ENCODE measurements at regions not wholly inside any gene's neighbourhood (a gene's known extent, or its start where the extent isn't known, plus 50 kb on each side); places are given as distances from the start of the nearest gene placed in this dataset.

- Histone ChIP-seq H3K4me1 (replicated peaks; ENCODE audit: insufficient read depth) (no peaks in the 10 kb centered on the region), H3K36me3 (ENCODE audit: low read depth) (no peaks in the 10 kb centered on the region), H3K79me2 (ENCODE audit: low read depth) (no peaks in the 10 kb centered on the region), H2AFZ (no peak overlapping the region), H3K27me3 (ENCODE audit: insufficient read depth, low read depth) (no peaks in the 10 kb centered on the region), H3K4me2 (no peak overlapping the region), H3K4me3 (no peak overlapping the region), H3K27ac (no peak overlapping the region), H3F3A (ENCODE audit: insufficient read depth, low read depth) (no peaks in the 10 kb centered on the region), H3K9me2 (ENCODE audit: insufficient read depth) (no peaks in the 10 kb centered on the region), H4K20me1 (ENCODE audit: insufficient read depth) (no peaks in the 10 kb centered on the region), H3K9me3 (ENCODE audit: insufficient read depth, low read depth) (no peaks in the 10 kb centered on the region)
- intact Hi-C loops (cut with micrococcal nuclease; ENCODE audit: unreplicated experiment), result no loop called here
- ChIA-PET POLR2A (ENCODE audit: unreplicated experiment) (no interaction called here), CTCF (no interaction called here)
- no TSS peak for BruUV-seq (replicated peaks)
- no peak for TF ChIP-seq EZH2 (IDR thresholded peaks at IDR 0.05; ENCODE audit: low read depth)
- no peak for TF ChIP-seq CTCF (conservative IDR thresholded peaks at IDR 0.05)
- DNase-seq, result no peak
Measured at GRCh38 chr5:60131504-60131903, 238.0 kb upstream of the PDE4D start.

GRCh38 chr5:60125636-60126035, 232.1 kb upstream of the PDE4D start:
- ChIA-PET CTCF (no interaction called here), POLR2A (ENCODE audit: unreplicated experiment) (interaction anchor here (0.6 kb wide), 1 partner anchor 10 kb away, joined by 9 read pairs; no protein-coding TSS in a partner anchor)
- Histone ChIP-seq H2AFZ (no peak overlapping the region), H3F3A (ENCODE audit: insufficient read depth, low read depth) (no peaks in the 10 kb centered on the region), H3K9me2 (ENCODE audit: insufficient read depth) (no peaks in the 10 kb centered on the region; the same call in 1 of the 2 replicates), H3K4me2 (no peak overlapping the region), H3K4me3 (no peak overlapping the region), H3K9me3 (ENCODE audit: insufficient read depth, low read depth) (no peaks in the 10 kb centered on the region), H3K27ac (no peak overlapping the region), H3K36me3 (ENCODE audit: low read depth) (no peaks in the 10 kb centered on the region), H3K79me2 (ENCODE audit: low read depth) (no peaks in the 10 kb centered on the region), H3K4me1 (replicated peaks; ENCODE audit: insufficient read depth) (no peaks in the 10 kb centered on the region), H3K27me3 (ENCODE audit: insufficient read depth, low read depth) (no peaks in the 10 kb centered on the region), H4K20me1 (ENCODE audit: insufficient read depth) (no peaks in the 10 kb centered on the region)
- intact Hi-C loops (cut with micrococcal nuclease; ENCODE audit: unreplicated experiment), result no loop called here
- BruUV-seq (replicated peaks), result no TSS peak
- no peak for DNase-seq
- TF ChIP-seq EZH2 (IDR thresholded peaks at IDR 0.05; ENCODE audit: low read depth), result no peak
- TF ChIP-seq CTCF (conservative IDR thresholded peaks at IDR 0.05), result no peak

- Histone ChIP-seq H3F3A (ENCODE audit: insufficient read depth, low read depth) (no peaks in the 10 kb centered on the region), H3K9me3 (ENCODE audit: insufficient read depth, low read depth) (no peaks in the 10 kb centered on the region), H2AFZ (no peak overlapping the region; the same call in 1 of the 2 replicates), H3K79me2 (ENCODE audit: low read depth) (no peaks in the 10 kb centered on the region), H3K4me1 (replicated peaks; ENCODE audit: insufficient read depth) (no peaks in the 10 kb centered on the region), H3K4me2 (no peak overlapping the region), H4K20me1 (ENCODE audit: insufficient read depth) (no peaks in the 10 kb centered on the region), H3K27ac (no peak overlapping the region), H3K27me3 (ENCODE audit: insufficient read depth, low read depth) (no peaks in the 10 kb centered on the region), H3K9me2 (ENCODE audit: insufficient read depth) (no peaks in the 10 kb centered on the region), H3K4me3 (no peak overlapping the region), H3K36me3 (ENCODE audit: low read depth) (no peaks in the 10 kb centered on the region)
- DNase-seq, result no peak
- BruUV-seq (replicated peaks), result no TSS peak
- TF ChIP-seq CTCF (conservative IDR thresholded peaks at IDR 0.05) (no peak), EZH2 (IDR thresholded peaks at IDR 0.05; ENCODE audit: low read depth) (no peak)
- intact Hi-C loops (cut with micrococcal nuclease; ENCODE audit: unreplicated experiment), result no loop called here
- ChIA-PET POLR2A (ENCODE audit: unreplicated experiment) (no interaction called here), CTCF (no interaction called here)
Measured at GRCh38 chr5:60102961-60103693, 209.6 kb upstream of the PDE4D start.
